ENCODE measurements at regions not wholly inside any gene's neighbourhood (a gene's known extent, or its start where the extent isn't known, plus 50 kb on each side); places are given as distances from the start of the nearest gene placed in this dataset.

GRCh38 chr2:120785228-120785966, 49.7 kb downstream of the GLI2 start:
- no peaks in the 10 kb centered on the region for H3K27me3 ChIP-seq (ENCODE audit: control insufficient read depth, insufficient read depth, low read length)
- H3K9ac ChIP-seq (ENCODE audit: low read depth, low read length) = no peak overlapping the region
- H3K9me3 ChIP-seq (replicated peaks; ENCODE audit: low read length) = no peaks in the 10 kb centered on the region
- peaks cover 16% of the 10 kb centered on the region for H3K4me1 ChIP-seq (ENCODE audit: control insufficient read depth, insufficient read depth, low read length)
- no peak overlapping the region for H3K4me3 ChIP-seq (ENCODE audit: low read length)
- no peak overlapping the region for H3K4me2 ChIP-seq (ENCODE audit: low read length)
- no peaks in the 10 kb centered on the region for H3K36me3 ChIP-seq (ENCODE audit: insufficient read depth, low read length)

GRCh38 chr2:120786038-120786960, 50.6 kb downstream of the GLI2 start:
- Histone ChIP-seq H3K27me3 (ENCODE audit: control insufficient read depth, insufficient read depth, low read length) (no peaks in the 10 kb centered on the region), H3K36me3 (ENCODE audit: insufficient read depth, low read length) (no peaks in the 10 kb centered on the region), H3K4me3 (ENCODE audit: low read length) (no peak overlapping the region), H3K9ac (ENCODE audit: low read depth, low read length) (no peak overlapping the region), H3K9me3 (replicated peaks; ENCODE audit: low read length) (no peaks in the 10 kb centered on the region), H3K4me1 (ENCODE audit: control insufficient read depth, insufficient read depth, low read length) (peaks cover 12% of the 10 kb centered on the region), H3K4me2 (ENCODE audit: low read length) (no peak overlapping the region)

DNA sequence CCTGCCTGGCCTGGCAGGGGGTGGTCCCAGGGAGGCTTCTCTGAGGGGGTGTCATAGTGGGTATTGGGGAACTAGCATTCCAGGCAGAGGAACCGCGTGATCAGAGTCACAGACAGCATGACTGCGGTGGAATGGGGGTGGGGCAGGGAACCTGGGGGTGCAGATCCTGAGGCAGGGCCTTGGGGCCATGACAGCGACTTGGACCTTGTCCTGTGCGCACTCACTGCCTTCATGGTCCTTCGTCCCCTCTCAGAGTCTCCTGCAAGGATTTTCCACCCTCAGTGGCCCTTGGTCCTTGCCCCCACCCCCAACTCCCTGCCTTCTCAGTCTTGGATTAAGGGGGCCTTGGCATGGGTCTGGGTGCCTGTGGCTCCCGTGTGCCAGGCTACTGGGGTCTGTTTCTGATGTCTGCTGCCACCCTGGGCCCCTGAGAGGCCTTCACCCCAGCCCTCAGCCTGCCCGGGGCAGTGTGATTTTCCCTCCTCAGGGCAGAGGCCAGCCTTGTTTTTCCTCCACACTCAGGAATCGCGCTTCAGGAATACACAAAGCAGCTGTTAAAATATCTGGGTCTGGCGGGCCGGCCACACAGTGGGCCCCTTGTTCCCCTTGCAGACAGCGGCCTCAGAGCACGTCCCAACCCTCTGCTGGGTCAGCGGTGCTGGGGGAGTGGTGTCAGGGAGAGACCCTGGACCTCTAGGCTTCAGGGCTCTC, 51.6 kb downstream of the GLI2 start:
- Histone ChIP-seq H3K4me1 (ENCODE audit: control insufficient read depth, insufficient read depth, low read length) (peaks cover 12% of the 10 kb centered on the region), H3K9ac (ENCODE audit: low read depth, low read length) (no peak overlapping the region), H3K27me3 (ENCODE audit: control insufficient read depth, insufficient read depth, low read length) (no peaks in the 10 kb centered on the region), H3K4me2 (ENCODE audit: low read length) (no peak overlapping the region), H3K9me3 (replicated peaks; ENCODE audit: low read length) (no peaks in the 10 kb centered on the region), H3K4me3 (ENCODE audit: low read length) (no peak overlapping the region), H3K36me3 (ENCODE audit: insufficient read depth, low read length) (no peaks in the 10 kb centered on the region)

- Histone ChIP-seq H3K4me1 (ENCODE audit: control insufficient read depth, insufficient read depth, low read length) (peaks cover 9% of the 10 kb centered on the region), H3K4me2 (ENCODE audit: low read length) (no peak overlapping the region), H3K4me3 (ENCODE audit: low read length) (no peak overlapping the region), H3K27me3 (ENCODE audit: control insufficient read depth, insufficient read depth, low read length) (no peaks in the 10 kb centered on the region), H3K36me3 (ENCODE audit: insufficient read depth, low read length) (no peaks in the 10 kb centered on the region), H3K9ac (ENCODE audit: low read depth, low read length) (no peak overlapping the region), H3K9me3 (replicated peaks; ENCODE audit: low read length) (no peaks in the 10 kb centered on the region)
These were observed 52.4 kb downstream of the GLI2 start for GRCh38 chr2:120787822-120788700.

DNA sequence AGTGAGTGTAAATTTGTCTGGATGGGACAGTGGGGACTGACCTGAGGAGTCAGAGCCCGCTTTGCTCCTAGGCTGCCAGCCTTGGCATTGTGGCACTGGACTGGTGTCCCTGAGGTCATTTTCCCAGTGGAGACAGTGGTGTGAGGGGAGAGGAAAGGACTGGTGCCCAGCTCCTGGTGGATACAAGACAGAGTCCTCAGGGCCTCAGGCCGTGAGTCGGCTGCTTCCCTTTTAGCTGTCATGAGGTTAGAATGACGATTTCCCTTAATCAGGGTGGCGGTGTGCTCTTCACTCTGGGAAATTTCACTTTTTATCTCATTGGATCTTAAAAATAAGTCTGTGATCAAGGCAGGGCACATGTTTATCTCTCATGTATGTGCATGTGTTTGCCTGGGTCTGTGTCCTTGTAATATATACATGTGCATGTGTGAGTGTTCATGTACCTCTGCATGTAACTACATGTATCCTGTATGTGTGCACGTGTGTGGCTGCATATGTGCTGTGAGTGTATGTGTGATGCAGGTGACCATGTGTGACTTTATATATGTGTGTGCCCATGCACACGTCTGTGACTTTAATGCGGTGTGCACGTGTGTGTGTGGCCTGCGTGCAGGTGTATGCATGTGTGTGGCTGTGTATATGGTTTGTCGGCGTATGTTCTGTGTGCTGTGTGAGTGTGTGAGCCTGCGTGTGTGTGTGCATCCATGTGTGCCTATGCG, 55.7 kb downstream of the GLI2 start:
- H3K9ac ChIP-seq (ENCODE audit: low read depth, low read length) = no peak overlapping the region
- H3K27me3 ChIP-seq (ENCODE audit: control insufficient read depth, insufficient read depth, low read length) = no peaks in the 10 kb centered on the region
- no peak overlapping the region for H3K4me3 ChIP-seq (ENCODE audit: low read length)
- H3K4me1 ChIP-seq (ENCODE audit: control insufficient read depth, insufficient read depth, low read length) = peaks cover 15% of the 10 kb centered on the region
- no peaks in the 10 kb centered on the region for H3K36me3 ChIP-seq (ENCODE audit: insufficient read depth, low read length)
- no peak overlapping the region for H3K4me2 ChIP-seq (ENCODE audit: low read length)
- H3K9me3 ChIP-seq (replicated peaks; ENCODE audit: low read length) = no peaks in the 10 kb centered on the region

DNA sequence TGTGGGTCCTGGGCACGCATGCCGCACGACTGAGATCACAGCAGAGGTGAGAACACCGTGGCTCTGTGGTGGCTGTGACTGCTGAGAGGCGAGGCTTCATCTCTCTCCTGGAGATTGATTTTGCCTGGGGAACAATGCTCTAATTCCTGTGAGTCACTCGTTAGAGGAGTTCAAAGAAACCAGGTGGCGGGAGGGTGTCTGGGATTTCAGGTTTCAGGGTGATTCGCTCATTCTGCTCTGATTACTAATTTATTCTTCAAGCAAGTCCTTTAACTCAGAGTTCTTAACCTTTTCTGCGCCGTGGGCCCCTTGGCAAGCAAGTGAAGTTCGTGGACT, 56.3 kb downstream of the GLI2 start:
- no peak overlapping the region for H3K9ac ChIP-seq (ENCODE audit: low read depth, low read length)
- H3K36me3 ChIP-seq (ENCODE audit: insufficient read depth, low read length) = no peaks in the 10 kb centered on the region
- H3K27me3 ChIP-seq (ENCODE audit: control insufficient read depth, insufficient read depth, low read length) = no peaks in the 10 kb centered on the region
- H3K4me1 ChIP-seq (ENCODE audit: control insufficient read depth, insufficient read depth, low read length) = peaks cover 15% of the 10 kb centered on the region
- no peak overlapping the region for H3K4me3 ChIP-seq (ENCODE audit: low read length)
- no peaks in the 10 kb centered on the region for H3K9me3 ChIP-seq (replicated peaks; ENCODE audit: low read length)
- no peak overlapping the region for H3K4me2 ChIP-seq (ENCODE audit: low read length)

- H3K4me1 ChIP-seq (ENCODE audit: control insufficient read depth, insufficient read depth, low read length) = peaks cover 31% of the 10 kb centered on the region
- H3K9me3 ChIP-seq (replicated peaks; ENCODE audit: low read length) = no peaks in the 10 kb centered on the region
- no peaks in the 10 kb centered on the region for H3K27me3 ChIP-seq (ENCODE audit: control insufficient read depth, insufficient read depth, low read length)
- H3K4me2 ChIP-seq (ENCODE audit: low read length) = no peak overlapping the region
- H3K36me3 ChIP-seq (ENCODE audit: insufficient read depth, low read length) = no peaks in the 10 kb centered on the region
- H3K4me3 ChIP-seq (ENCODE audit: low read length) = no peak overlapping the region
- no peak overlapping the region for H3K9ac ChIP-seq (ENCODE audit: low read depth, low read length)
These were observed 58.2 kb downstream of the GLI2 start for GRCh38 chr2:120793682-120794403.

DNA sequence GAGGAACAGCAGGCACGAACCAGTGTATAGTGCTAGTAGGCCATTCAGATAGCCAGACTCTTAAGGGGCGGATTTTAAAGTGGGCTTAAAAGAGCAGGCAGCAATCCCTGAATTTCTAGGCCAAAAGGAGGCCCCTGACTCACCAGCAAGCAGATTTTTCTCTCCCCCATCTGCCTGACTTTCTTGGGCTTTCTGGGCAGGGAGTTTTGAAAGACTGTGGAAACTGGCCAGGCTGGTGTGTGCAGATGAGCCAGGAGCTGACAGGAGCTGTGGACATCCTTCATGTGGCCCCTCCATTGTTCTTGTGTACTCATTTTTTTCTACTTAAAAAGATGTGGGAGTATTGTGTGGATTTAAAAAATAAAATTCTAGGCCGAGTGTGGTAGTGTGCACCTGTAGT, 59.0 kb downstream of the GLI2 start:
- Histone ChIP-seq H3K27me3 (ENCODE audit: control insufficient read depth, insufficient read depth, low read length) (no peaks in the 10 kb centered on the region), H3K36me3 (ENCODE audit: insufficient read depth, low read length) (peaks cover under 1% of the 10 kb centered on the region), H3K4me3 (ENCODE audit: low read length) (no peak overlapping the region), H3K9me3 (replicated peaks; ENCODE audit: low read length) (no peaks in the 10 kb centered on the region), H3K4me1 (ENCODE audit: control insufficient read depth, insufficient read depth, low read length) (peaks cover 33% of the 10 kb centered on the region), H3K4me2 (ENCODE audit: low read length) (no peak overlapping the region), H3K9ac (ENCODE audit: low read depth, low read length) (no peak overlapping the region)

- Histone ChIP-seq H3K27me3 (ENCODE audit: control insufficient read depth, insufficient read depth, low read length) (no peaks in the 10 kb centered on the region), H3K4me2 (ENCODE audit: low read length) (no peak overlapping the region), H3K4me3 (ENCODE audit: low read length) (no peak overlapping the region), H3K9ac (ENCODE audit: low read depth, low read length) (no peak overlapping the region), H3K4me1 (ENCODE audit: control insufficient read depth, insufficient read depth, low read length) (peaks cover 33% of the 10 kb centered on the region), H3K36me3 (ENCODE audit: insufficient read depth, low read length) (peaks cover 3% of the 10 kb centered on the region), H3K9me3 (replicated peaks; ENCODE audit: low read length) (no peaks in the 10 kb centered on the region)
These were observed 60.4 kb downstream of the GLI2 start for GRCh38 chr2:120796094-120796493.

Measured in skeletal muscle satellite cell (primary cell).